ENCODE measurements at regions not wholly inside any gene's neighbourhood (a gene's known extent, or its start where the extent isn't known, plus 50 kb on each side); places are given as distances from the start of the nearest gene placed in this dataset.
A peak's percentile ranks its signal among the peaks of the same experiment; 100 is the strongest.

DNA sequence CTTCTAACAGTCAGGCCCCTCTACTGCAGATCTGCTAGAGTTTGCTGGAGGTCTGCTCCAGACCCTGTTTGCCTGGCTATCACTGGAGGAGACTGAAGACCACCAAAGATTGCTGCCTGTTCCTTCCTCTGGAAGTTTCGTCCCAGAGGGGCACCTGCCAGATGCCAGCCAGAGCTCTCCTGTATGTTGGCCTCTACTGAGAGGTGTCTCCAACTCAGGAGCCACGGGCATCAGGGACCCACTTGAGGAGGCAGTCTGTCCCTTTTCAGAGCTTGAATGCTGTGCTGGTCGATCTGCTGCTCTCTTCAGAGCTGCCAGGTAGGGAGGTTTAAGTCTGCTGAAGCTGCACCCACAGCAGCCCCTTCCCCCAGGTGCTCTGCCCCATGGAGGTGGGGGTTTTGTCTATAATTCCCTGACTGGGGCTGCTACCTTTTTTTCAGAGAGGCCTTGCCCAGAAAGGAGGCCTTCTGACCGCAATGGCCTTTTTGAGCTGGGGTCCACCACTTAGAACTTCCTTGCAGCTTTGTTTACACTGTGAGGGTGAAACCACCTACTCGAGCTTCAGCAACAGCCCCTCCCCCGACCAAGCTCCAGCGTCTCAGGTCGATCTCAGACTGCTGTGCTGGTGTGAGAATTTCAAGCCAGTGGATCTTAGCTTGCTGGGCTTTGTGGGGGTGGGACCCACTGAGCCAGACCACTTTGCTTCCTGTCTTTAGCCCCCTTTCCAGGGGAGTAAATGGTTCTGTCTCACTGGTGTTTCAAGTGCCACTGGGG lies 566.0 kb downstream of the NR4A2 start:
- DNase-seq: no peak

- DNase-seq: no peak
These were observed 577.0 kb downstream of the NR4A2 start for GRCh38 chr2:155755481-155755880.

- DNase-seq: no peak
These were observed 584.4 kb downstream of the NR4A2 start for GRCh38 chr2:155748131-155748530.

GRCh38 chr2:155747531-155747930 lies 585.0 kb downstream of the NR4A2 start:
- no peak for DNase-seq

GRCh38 chr2:155733091-155733853 lies 599.2 kb downstream of the NR4A2 start:
- peak; percentile 92 for DNase-seq

- no peak for DNase-seq
These were observed 601.7 kb downstream of the NR4A2 start for GRCh38 chr2:155730804-155731203.

DNA sequence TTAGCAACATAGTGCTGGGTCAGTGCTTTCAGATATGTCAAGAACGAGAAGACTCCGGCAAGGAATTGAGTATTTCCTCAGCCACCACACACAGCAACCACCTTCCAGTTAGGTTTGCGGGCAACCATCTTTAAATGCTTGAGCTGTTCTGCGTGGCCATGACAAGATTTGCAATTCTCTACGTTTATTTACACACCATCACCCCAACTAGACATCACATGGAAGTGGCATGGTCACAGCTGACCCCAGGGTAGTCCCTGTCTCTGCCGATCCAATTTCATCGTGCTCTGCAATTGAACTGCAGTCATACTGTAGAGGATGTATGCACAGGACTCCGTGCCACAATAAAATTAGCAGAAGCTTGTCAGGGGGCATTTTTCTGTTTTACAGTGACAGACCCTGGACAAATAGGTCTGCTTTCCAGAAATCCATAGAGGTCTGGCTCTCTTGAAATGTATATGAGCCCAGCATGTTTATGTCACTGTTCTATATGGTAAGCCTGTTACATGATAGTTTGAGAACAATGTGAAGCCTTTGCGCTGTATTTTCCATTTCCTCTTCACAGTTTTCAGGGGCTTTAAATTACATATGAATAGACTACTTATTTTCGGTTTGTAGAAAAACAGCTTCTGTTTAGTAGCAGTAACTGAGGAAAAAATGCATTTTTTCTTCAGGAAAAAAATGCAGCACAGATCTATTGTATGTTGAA lies 605.2 kb downstream of the NR4A2 start:
- DNase-seq: peak; percentile 44

DNA sequence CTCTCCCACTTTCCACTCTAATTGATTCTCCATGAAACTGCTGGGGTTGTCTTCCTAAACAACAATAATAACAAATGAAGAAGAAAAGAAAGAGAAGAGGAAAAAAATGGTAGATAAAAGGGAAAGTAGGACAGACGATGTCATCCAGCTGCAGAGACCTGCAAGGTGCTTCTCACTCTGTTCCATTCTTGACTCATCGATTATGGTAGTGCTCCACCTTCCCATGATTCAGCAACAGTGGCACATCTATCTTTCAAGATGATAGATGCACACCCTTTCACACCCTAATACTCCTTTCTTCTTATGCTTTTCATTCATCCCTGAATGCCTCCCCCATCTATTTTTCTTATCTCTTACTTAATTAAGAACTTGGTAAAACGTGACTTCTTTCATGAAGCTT lies 610.2 kb downstream of the NR4A2 start:
- no peak for DNase-seq

- DNase-seq: no peak
These were observed 616.8 kb downstream of the NR4A2 start for GRCh38 chr2:155715705-155716104.

- DNase-seq: no peak
These were observed 617.5 kb downstream of the NR4A2 start for GRCh38 chr2:155714983-155715382.

- no peak for DNase-seq
These were observed 624.5 kb downstream of the NR4A2 start for GRCh38 chr2:155708071-155708470.

GRCh38 chr2:155703917-155704316 lies 628.6 kb downstream of the NR4A2 start:
- DNase-seq: no peak

- DNase-seq: no peak
These were observed 629.5 kb downstream of the NR4A2 start for GRCh38 chr2:155703048-155703447.

DNA sequence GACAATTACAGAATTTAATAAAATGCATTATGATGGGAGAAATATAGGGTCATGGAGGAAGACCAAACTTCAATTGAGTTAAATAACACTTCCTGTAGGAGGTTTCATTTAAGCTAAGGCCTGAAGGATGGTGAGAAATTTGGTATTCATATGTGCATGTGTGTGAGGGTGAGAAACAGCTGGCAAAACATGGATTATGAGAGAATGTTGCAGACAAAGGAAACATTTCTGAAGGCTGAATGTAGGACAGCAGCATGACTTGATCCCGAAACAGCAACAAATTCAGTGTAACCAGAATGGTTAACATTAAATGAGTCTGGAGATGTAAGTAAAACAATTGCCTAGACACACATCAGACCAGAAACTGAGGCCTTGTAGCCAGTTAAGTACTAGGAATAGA lies 630.8 kb downstream of the NR4A2 start:
- no peak for DNase-seq

DNA sequence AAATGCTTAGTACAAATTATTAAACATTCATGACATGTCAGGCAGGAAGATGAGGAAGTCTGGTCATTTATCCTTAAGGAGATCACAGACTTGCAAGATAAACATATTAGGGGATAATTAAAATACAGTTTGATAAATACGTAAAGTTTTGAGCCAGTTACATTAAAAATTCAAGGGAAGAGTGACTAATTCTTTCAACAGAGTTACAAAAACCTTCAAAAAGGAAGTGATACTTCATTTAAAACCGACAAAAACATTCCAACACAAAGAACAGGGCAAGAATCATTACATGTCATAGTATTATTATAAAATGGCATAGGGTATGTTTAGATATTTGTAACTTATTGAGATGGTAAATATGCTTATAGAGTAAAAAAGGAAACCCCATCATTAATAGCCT lies 636.0 kb downstream of the NR4A2 start:
- no peak for DNase-seq

DNA sequence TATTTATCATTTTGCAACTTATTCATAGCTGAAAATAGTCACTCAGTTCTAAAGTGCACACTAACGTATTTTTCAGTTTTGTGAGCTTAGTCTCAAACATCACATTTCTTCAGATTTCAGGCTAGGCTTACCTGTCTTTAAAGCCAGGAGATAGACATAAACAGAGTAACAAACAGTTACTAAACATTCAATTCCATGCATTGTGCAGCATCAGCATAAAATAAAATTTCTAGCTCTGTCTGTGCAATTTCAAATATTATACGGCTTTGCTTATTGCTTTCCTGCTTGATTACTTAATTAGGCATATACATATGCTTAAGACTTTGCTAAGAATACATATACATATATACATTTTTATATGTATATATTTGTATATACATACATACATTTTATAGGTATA lies 637.0 kb downstream of the NR4A2 start:
- DNase-seq: no peak

DNA sequence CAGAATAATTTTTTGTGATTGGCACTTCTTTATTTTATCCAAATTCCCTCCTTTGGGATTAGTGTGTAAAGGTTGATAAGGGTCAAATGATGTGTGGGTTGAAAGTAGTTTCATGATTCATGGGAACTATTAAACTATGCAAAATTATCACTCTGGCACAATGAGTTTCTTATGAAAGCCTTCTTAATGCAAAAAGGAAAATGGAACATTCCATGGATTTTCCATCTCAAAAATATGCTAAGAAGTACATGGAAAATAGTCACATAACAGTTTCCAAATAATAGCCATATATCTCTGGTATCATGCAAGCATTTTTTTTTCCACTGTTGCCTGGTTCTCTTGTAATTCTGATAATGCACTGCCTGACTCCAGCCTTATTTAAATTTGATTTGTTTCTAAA lies 639.7 kb downstream of the NR4A2 start:
- DNase-seq: no peak

DNA sequence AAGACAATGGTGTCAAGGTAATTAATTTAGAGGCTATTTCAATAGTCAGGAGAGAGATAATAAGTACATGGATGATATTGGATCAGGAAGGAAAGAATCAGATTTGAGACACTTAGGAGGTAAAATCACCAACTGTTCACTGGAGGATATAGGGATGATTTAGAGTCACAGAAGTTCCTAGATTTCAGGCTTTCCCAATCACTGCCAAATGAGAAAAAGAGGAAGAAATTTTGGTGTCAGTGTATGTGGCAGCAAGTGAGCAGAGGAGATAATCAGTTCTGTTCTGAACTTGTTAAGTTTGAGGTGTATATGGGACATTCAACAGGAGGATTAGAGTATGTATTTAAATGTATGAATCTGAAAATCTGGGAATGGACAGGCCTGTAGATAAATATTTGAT lies 640.4 kb downstream of the NR4A2 start:
- DNase-seq: no peak

GRCh38 chr2:155690785-155691184 lies 641.7 kb downstream of the NR4A2 start:
- no peak for DNase-seq

GRCh38 chr2:155689791-155690190 lies 642.7 kb downstream of the NR4A2 start:
- DNase-seq: no peak

GRCh38 chr2:155687181-155687580 lies 645.3 kb downstream of the NR4A2 start:
- DNase-seq: no peak

- no peak for DNase-seq
These were observed 652.9 kb downstream of the NR4A2 start for GRCh38 chr2:155679647-155680046.

DNA sequence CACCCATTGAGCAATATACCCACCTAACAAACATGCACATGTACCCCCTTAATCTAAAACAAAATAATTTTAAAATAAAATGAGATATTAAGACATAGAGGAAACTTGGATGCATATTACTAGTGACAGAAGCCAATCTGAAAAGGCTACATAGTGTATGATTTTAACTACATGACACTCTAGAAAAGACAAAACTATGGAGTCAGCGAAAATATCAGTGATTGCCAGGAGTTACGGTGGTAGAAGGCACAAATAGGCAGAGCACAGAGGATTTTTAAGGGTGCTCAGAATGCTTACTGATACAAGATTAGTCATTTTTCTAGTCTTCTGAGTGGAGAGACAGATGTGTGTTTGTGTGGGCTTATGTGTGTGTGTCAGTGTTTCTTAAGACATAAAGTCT lies 656.6 kb downstream of the NR4A2 start:
- DNase-seq: no peak

DNA sequence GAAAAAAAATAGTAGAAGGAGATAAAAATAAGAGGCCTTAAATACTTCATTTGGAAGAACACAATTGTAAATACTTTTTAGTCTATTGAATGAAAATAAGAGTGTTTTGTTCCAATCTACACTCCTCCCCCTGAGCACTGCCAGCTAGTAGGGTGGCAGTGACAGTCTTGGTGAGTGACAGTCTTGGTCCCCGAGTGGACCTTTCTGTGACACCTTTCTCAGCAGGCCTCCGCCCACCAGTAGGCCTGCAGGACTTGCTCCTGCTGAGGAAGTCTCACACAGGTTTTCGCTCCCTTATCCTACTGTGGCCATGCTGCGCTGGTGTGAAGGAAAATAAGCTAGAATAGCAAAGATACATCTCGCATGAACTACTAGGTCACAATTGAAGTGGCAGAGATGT lies 666.8 kb downstream of the NR4A2 start:
- DNase-seq: peak; percentile 41
